Ascending aorta (tissue), 2 donors: ENCODE measurements at regions not wholly inside any gene's neighbourhood (a gene's known extent, or its start where the extent isn't known, plus 50 kb on each side); places are given as distances from the start of the nearest gene placed in this dataset.

ENCODE experiments used
- DNase-seq, 2 donors: peaks; one replicate each; pipeline ENCODE4 v3.0.0-alpha.2; 2019; ENCODE audit warnings: low spot score in 2 of 2
- H3K27ac ChIP-seq, 2 donors: fragments of 200-600 bp; sonication (generic); one replicate each; pipeline ENCODE4 v1.5.1; 2016 to 2017; ENCODE audit warnings: mild to moderate bottlenecking in 1 of 2
- H3K27me3 ChIP-seq: fragments of 200-600 bp; sonication (generic); one replicate; pipeline ENCODE4 v1.5.1; 2017
- H3K36me3 ChIP-seq, 2 donors: fragments of 200-600 bp; sonication (generic); one replicate each; pipeline ENCODE4 v1.5.1; 2016
- H3K4me1 ChIP-seq, 2 donors: fragments of 200-600 bp; sonication (generic); one replicate each; pipeline ENCODE4 v1.5.1; 2016 to 2017; ENCODE audit warnings: mild to moderate bottlenecking in 1 of 2
- H3K4me3 ChIP-seq, 2 donors: fragments of 200-600 bp; sonication (generic); one replicate each; pipeline ENCODE4 v1.5.1; 2016 to 2017; ENCODE audit warnings: mild to moderate bottlenecking in 1 of 2
- H3K9me3 ChIP-seq, 2 donors: fragments of 200-600 bp; sonication (generic); one replicate each; pipeline ENCODE4 v1.5.1; 2016
- intact Hi-C: fragments of 100-400 bp; cut with DNase I; formaldehyde crosslinking; loops from one replicate; pipeline ENCODE4 v1.15.1; 2023
- TF ChIP-seq, protein P1 (sequence below), 3 experiments: fragments of 200-600 bp in 2 of 3; fragments of 450-650 bp in 1 of 3; sonication (generic) in 2 of 3; IDR thresholded peaks; one replicate each; pipeline ENCODE4 v1.5.1; 2016 to 2019; ENCODE audit warnings: antibody characterized with exemption in 3 of 3, mild to moderate bottlenecking in 1 of 3, moderate library complexity in 1 of 3

DNA sequence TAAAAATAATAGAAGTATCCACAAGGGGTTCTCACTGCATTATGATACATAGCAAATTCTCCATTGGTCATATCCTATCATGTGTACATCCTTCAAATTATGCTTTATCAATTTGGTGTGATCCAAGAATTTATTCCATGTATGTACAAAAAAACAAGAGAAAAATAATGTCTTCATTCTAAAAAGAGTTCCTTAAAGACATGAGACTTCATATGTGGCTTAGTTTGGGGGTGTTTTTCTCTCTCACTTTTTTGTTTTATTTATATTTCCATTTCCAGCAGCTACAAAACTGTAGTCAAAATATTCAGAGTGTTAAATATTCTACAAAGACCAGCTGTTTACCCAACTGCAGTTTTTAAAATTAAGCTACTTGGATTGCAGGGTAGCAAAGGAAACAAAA is 972.0 kb downstream of the DTWD2 start:
- Histone ChIP-seq H3K27ac (no peak overlapping the region), H3K9me3 (no peaks in the 10 kb centered on the region), H3K4me3 (no peak overlapping the region), H3K27me3 (no peaks in the 10 kb centered on the region), H3K36me3 (no peaks in the 10 kb centered on the region), H3K4me1 (no peaks in the 10 kb centered on the region)
- TF ChIP-seq, protein P1, sequence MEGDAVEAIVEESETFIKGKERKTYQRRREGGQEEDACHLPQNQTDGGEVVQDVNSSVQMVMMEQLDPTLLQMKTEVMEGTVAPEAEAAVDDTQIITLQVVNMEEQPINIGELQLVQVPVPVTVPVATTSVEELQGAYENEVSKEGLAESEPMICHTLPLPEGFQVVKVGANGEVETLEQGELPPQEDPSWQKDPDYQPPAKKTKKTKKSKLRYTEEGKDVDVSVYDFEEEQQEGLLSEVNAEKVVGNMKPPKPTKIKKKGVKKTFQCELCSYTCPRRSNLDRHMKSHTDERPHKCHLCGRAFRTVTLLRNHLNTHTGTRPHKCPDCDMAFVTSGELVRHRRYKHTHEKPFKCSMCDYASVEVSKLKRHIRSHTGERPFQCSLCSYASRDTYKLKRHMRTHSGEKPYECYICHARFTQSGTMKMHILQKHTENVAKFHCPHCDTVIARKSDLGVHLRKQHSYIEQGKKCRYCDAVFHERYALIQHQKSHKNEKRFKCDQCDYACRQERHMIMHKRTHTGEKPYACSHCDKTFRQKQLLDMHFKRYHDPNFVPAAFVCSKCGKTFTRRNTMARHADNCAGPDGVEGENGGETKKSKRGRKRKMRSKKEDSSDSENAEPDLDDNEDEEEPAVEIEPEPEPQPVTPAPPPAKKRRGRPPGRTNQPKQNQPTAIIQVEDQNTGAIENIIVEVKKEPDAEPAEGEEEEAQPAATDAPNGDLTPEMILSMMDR (IDR thresholded peaks at IDR 0.05), result no peak
- no peak for DNase-seq
- intact Hi-C loops, result no loop called here

DNA sequence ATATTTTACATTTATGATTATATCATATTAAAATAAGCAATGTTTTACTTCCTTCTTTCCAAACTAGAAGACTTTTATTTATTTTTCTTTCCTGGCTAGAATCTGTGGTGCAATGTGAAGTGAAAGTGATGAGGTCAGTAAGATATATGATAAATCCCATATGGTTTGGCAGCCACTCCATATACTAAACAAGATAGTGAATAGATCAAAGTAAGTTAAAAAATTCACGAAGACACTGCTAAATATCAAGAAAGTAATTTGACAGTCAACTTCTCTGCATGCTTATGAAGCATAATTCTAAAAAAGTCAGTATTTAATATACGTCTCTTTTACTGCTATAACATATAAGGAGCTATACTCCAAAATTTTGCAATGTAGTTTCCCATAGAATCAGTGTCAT is 972.8 kb downstream of the DTWD2 start:
- H3K4me3 ChIP-seq, result no peak overlapping the region
- H3K36me3 ChIP-seq, result no peaks in the 10 kb centered on the region
- H3K4me1 ChIP-seq, result no peaks in the 10 kb centered on the region
- TF ChIP-seq, protein P1 (IDR thresholded peaks at IDR 0.05), result no peak
- no peaks in the 10 kb centered on the region for H3K27me3 ChIP-seq
- H3K27ac ChIP-seq, result no peak overlapping the region
- no peaks in the 10 kb centered on the region for H3K9me3 ChIP-seq
- no peak for DNase-seq
- intact Hi-C loops, result no loop called here

DNA sequence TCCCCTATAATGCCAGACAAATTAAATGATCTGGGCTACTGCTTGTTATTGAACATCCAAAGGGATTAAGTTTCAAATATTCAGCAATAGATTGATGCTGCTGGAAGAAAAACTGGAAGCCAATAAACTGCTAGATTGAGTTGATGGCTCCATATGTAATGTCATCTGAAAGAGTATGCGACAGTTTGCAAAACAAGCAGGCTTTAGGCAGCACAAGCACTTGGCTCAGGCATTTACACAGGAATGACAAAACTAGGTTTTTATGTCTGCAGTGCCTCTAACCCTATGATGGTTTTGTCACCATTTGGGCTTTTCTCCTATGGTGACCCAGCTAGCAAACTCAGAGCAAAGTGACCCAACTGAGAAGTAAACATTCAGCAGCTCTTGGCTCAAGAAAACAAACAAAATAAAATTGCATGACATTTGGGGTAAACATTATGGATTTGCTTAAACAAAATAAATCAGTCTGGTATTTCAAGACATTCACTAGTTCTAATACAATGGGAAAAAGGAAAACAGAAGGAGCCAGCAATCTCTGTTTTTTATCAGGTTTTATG is 978.5 kb downstream of the DTWD2 start:
- Histone ChIP-seq H3K36me3 (no peaks in the 10 kb centered on the region), H3K9me3 (no peaks in the 10 kb centered on the region), H3K4me3 (no peak overlapping the region), H3K27ac (no peak overlapping the region), H3K4me1 (no peaks in the 10 kb centered on the region), H3K27me3 (no peaks in the 10 kb centered on the region)
- intact Hi-C loops, result no loop called here
- no peak for DNase-seq
- TF ChIP-seq, protein P1 (IDR thresholded peaks at IDR 0.05), result no peak

DNA sequence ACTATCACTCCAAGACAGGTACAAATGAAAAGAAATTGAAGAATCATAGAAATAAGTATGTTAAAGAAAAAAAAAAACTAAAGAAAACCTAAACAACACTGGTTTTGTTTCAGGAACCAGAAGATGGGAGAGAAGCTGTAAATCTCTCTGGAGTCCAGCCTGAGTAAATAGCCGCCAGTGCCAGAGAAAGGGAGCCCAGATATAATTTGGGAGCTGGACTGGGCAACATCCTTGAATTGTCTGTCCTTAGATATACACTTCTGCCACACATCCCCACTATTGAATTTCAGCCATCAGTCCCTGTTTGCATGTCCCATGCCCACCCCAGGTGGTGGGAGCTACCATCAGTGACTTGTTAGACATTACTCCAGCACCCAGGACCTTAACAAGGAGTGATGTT is 979.6 kb downstream of the DTWD2 start:
- TF ChIP-seq, protein P1 (IDR thresholded peaks at IDR 0.05), result no peak
- Histone ChIP-seq H3K9me3 (no peaks in the 10 kb centered on the region), H3K4me3 (no peak overlapping the region), H3K4me1 (no peaks in the 10 kb centered on the region), H3K36me3 (no peaks in the 10 kb centered on the region), H3K27ac (no peak overlapping the region), H3K27me3 (no peaks in the 10 kb centered on the region)
- no peak for DNase-seq
- intact Hi-C loops, result no loop called here

DNA sequence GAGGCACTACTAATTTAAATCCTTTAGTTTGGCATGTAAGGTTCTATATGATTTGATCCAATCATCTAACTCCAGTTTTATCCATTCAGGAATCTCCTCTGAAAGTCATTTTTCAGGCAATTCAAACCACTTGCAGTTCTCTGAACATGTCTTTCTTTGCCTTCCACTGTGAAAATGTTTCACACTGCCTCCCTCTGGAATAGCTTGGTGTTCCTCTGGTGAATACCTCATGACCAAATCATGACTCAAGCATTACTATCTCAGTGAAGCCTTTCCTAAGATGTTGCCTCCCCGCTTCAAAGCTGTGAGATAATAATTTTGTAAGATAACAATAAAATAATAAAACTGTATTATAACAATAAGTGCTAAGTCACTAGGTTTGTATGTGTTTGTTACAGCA is 981.1 kb downstream of the DTWD2 start:
- no peaks in the 10 kb centered on the region for H3K4me1 ChIP-seq
- H3K27ac ChIP-seq, result no peak overlapping the region
- no peaks in the 10 kb centered on the region for H3K9me3 ChIP-seq
- no peak overlapping the region for H3K4me3 ChIP-seq
- TF ChIP-seq, protein P1 (IDR thresholded peaks at IDR 0.05), result no peak
- H3K27me3 ChIP-seq, result no peaks in the 10 kb centered on the region
- no peaks in the 10 kb centered on the region for H3K36me3 ChIP-seq
- DNase-seq, result no peak
- intact Hi-C loops, result no loop called here

DNA sequence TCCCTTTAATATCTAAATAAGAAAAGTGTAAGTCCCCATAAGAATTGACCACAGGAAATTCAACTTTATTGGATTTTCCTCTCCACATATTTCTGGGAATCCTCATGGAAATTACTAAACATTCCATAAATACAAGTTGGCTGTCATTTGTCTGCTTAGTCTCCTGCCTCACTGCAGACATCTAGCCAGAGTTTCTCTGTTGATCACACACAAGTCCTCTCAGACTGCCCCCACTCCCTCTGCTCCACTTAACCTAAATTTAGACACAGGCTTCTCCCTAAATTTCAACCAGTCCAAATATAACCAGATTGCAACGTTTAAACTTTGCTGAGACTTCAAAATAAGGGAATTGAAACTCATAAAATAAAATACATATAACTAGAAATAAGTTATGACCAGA is 982.1 kb downstream of the DTWD2 start:
- no peaks in the 10 kb centered on the region for H3K27me3 ChIP-seq
- DNase-seq, result no peak
- no peaks in the 10 kb centered on the region for H3K36me3 ChIP-seq
- H3K9me3 ChIP-seq, result no peaks in the 10 kb centered on the region
- H3K4me1 ChIP-seq, result no peaks in the 10 kb centered on the region
- H3K27ac ChIP-seq, result no peak overlapping the region
- TF ChIP-seq, protein P1 (IDR thresholded peaks at IDR 0.05), result no peak
- intact Hi-C loops, result no loop called here
- H3K4me3 ChIP-seq, result no peak overlapping the region
